ENCODE measurements at regions not wholly inside any gene's neighbourhood (a gene's known extent, or its start where the extent isn't known, plus 50 kb on each side); places are given as distances from the start of the nearest gene placed in this dataset.
"Not testable (repeated sequence)": the region's sequence is repeated elsewhere in the genome, so short reads cannot be mapped to it uniquely, and the experiment has no call there.

DNA sequence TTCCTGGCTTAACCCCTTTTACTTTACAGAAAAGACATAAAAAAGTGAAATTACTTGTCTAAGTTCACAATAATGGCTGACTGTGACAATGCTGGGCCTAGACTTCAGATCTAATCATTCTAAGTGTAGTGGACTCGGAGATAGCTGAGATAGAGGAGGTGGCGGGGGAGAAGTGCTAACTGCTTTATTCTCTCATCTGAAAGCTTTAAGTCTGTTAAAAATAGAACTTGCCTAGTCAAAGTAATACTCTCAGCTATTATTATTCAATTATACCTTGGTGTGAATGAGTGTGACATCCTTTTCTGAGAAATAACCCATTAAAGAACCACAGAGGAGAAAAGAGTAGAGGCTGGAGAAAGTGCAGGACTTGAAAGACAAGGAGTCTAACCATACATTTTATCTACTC is 96.1 kb upstream of the OLIG2 start:
- no peak overlapping the region for H3K4me3 ChIP-seq (ENCODE audit: low read depth, low read length)
- DNase-seq (ENCODE audit: low read depth), result no peak
- TF ChIP-seq, protein P1, sequence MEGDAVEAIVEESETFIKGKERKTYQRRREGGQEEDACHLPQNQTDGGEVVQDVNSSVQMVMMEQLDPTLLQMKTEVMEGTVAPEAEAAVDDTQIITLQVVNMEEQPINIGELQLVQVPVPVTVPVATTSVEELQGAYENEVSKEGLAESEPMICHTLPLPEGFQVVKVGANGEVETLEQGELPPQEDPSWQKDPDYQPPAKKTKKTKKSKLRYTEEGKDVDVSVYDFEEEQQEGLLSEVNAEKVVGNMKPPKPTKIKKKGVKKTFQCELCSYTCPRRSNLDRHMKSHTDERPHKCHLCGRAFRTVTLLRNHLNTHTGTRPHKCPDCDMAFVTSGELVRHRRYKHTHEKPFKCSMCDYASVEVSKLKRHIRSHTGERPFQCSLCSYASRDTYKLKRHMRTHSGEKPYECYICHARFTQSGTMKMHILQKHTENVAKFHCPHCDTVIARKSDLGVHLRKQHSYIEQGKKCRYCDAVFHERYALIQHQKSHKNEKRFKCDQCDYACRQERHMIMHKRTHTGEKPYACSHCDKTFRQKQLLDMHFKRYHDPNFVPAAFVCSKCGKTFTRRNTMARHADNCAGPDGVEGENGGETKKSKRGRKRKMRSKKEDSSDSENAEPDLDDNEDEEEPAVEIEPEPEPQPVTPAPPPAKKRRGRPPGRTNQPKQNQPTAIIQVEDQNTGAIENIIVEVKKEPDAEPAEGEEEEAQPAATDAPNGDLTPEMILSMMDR (IDR thresholded peaks at IDR 0.05; ENCODE audit: control insufficient read depth, extremely low read depth, insufficient read depth), result no peak

DNA sequence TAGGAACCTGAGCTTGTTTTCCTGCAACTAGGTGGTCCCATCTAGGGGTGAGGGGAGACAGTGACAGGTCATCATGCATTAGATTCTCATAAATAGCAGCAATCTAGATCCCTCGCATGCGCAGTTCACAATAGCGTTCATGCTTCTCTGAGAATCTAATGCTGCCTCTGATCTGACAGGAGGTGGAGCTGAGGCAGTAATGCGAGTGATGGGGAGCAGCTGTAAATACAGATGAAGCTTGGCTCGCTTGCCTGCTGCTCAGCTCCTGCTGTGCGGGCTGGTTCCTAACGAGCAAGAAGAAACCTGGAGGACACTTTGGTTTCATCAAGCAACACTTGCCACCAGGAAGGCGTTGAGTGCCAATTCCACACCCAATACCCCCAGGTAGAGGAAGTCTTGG is 95.1 kb upstream of the OLIG2 start:
- DNase-seq (ENCODE audit: low read depth), result no peak
- no peak overlapping the region for H3K4me3 ChIP-seq (ENCODE audit: low read depth, low read length)
- TF ChIP-seq, protein P1 (IDR thresholded peaks at IDR 0.05; ENCODE audit: control insufficient read depth, extremely low read depth, insufficient read depth), result no peak

DNA sequence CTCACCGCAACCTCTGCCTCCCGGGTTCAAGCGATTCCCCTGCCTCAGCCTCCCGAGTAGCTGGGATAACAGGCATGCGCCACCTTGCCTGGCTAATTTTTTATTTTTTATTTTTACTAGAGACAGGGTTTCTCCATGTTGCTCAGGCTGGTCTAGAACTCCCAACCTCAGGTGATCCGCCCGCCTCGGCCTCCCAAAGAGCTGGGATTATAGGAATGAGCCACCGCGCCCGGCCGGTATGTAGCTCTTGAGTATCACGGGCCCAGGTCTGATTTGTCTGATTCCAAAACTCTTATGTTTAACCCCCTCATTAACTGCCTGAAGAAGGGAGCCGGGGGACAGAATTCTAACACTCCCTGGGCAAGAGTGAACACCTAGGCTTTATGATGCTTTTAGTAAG is 91.7 kb upstream of the OLIG2 start:
- not testable (repeated sequence) for H3K4me3 ChIP-seq (ENCODE audit: low read depth, low read length)

DNA sequence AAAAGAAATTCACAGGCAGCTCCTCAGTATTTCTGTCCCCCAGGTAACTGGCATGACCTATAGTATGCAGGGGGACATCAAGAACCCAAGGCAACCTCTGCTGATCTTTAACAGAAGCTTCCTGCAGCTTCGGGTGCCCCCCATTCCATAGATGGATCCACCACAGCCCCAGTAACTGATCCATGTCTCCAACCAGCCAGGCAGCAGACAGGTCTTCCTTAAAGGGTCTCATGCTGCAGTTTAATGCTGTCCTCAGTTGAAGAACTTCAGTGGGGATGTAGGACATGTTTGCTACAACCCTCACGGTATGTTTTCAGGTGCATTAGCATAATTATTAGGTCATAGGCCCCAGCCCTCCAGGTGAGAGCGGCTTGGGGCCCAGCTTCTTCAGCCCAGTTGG is 90.9 kb upstream of the OLIG2 start:
- TF ChIP-seq, protein P1 (IDR thresholded peaks at IDR 0.05; ENCODE audit: control insufficient read depth, extremely low read depth, insufficient read depth), result no peak

More for the DNA sequence above, 91.7 kb upstream of the OLIG2 start:
- DNase-seq (ENCODE audit: low read depth), result not testable (repeated sequence)

DNA sequence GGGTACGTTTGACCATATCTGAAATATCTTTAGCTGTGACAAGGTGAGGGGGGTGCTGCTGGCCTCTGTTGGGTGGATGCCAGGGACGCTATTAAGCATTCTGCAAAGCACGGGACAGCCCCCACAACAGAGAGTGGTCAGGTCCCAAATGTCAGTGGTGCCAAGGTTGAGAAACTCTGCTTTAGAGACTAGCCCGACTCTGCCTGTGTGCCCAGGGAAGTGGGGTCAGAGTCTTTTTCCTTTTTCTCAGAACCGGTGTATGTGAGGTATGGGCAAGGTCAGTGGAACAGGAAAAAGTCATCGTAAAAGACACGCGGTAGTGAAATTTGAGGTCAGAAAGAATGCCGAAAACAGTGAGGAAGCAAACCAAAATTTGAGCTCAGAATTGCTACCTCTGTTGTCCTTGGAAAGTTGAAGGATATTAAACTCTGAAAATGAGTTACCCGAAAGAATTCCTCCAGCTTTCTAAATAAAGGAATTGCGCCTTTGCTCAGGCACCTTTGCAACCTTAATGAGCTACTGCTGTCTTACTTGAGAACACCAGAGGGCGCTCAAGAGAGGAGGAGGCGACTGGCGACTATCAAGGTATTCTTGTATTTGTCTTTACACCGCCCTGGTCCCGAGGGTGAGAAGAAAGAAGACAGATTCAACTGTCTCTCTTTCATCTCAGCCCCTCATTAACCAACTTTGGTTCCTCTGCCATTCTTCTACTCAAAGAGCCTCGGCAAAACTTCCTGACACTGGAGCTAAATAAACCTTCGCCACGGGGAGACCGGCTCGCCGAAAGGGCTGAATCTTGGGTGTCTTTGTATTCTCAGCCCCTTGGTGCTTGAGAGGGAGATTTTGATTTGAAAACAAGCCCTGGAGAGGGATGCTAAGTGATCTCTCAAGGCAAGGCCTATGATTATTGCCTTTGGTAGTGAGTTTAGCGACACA is 85.4 kb upstream of the OLIG2 start:
- DNase-seq (ENCODE audit: low read depth), result peak; percentile 22
- TF ChIP-seq, protein P1 (IDR thresholded peaks at IDR 0.05; ENCODE audit: control insufficient read depth, extremely low read depth, insufficient read depth), result peak; percentile 80

More for the DNA sequence above, 90.9 kb upstream of the OLIG2 start:
- DNase-seq (ENCODE audit: low read depth), result no peak
- H3K4me3 ChIP-seq (ENCODE audit: low read depth, low read length), result no peak overlapping the region

DNA sequence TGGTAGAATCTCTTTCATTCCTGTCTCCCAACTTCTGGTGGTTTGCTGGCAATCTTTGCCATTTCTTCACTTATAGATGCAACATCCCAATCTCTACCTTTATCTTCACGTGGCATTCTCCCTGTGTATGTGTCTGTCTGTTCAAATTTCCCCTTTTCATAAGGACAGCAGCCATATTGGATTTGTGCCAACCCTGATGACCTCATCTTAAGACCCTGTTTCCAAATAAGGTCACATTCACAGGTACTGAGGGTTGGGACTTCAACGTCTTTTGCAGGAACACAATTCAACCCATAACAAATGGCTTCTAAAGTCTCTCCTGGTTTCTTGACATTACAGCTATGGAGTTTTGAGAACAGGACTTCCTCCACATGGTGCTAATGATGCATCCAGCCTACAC is 84.5 kb upstream of the OLIG2 start:
- DNase-seq (ENCODE audit: low read depth), result no peak
- no peak overlapping the region for H3K4me3 ChIP-seq (ENCODE audit: low read depth, low read length)
- TF ChIP-seq, protein P1 (IDR thresholded peaks at IDR 0.05; ENCODE audit: control insufficient read depth, extremely low read depth, insufficient read depth), result no peak

More for the DNA sequence above, 85.4 kb upstream of the OLIG2 start:
- no peak overlapping the region for H3K4me3 ChIP-seq (ENCODE audit: low read depth, low read length)

DNA sequence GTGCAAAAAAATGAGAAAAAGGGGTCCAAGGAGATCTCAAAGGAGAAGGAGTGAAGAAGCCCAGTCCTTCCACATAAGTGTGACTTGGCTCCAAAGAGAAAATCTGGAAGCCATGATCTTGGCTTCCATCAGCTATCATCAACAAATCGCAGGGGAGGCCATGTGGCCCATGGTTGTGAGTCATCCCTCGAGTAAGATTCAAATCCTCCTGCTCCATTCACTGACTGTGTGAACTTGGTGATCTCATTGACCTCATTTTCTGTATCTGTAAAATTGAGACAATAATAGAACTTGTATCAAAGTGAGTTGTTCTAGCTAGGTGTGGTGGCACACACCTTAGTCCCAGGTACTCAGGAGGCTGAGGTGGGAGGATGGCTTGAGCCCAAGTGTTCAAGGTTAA is 79.1 kb upstream of the OLIG2 start:
- TF ChIP-seq, protein P1 (IDR thresholded peaks at IDR 0.05; ENCODE audit: control insufficient read depth, extremely low read depth, insufficient read depth), result no peak
- no peak for DNase-seq (ENCODE audit: low read depth)
- H3K4me3 ChIP-seq (ENCODE audit: low read depth, low read length), result no peak overlapping the region
